Spleen (tissue), 7 donors: ENCODE measurements at regions not wholly inside any gene's neighbourhood (a gene's known extent, or its start where the extent isn't known, plus 50 kb on each side); places are given as distances from the start of the nearest gene placed in this dataset.

Source experiments
- CTCF ChIP-seq, 11 experiments: fragments of 200-600 bp in 7 of 11; fragments of 450-650 bp in 4 of 11; sonication (generic) in 4 of 11; IDR thresholded peaks in 8 of 11; conservative IDR thresholded peaks in 3 of 11; 1 replicate in 7 of 11; 2 replicates in 4 of 11; pipeline versions ENCODE4 v1.4.0 to v1.8.0; 2016 to 2021; ENCODE audit warnings: antibody characterized with exemption in 11 of 11, inconsistent platforms in 4 of 11, mild to moderate bottlenecking in 1 of 11
- POLR2A ChIP-seq, 3 donors: fragments of 450-650 bp; IDR thresholded peaks; one replicate each; pipeline ENCODE4 v1.5.1; 2017; ENCODE audit warnings: antibody characterized with exemption in 3 of 3, mild to moderate bottlenecking in 1 of 3
- POLR2AphosphoS5 ChIP-seq, 3 donors: sonication (generic); formaldehyde crosslinking; IDR thresholded peaks; one replicate each; pipeline ENCODE4 v1.5.1; 2017; ENCODE audit warnings: antibody characterized with exemption in 3 of 3
- donor health status: DM: no; HTN: no; CAD: no; lungs with moderate emphysema.
- donor health status: DM: no; HTN: no; CAD: no.
- donor health status: DM: no; HTN: no; CAD: no.

GRCh38 chr2:154623819-154624218 lies 74.7 kb upstream of the KCNJ3 start:
- TF ChIP-seq CTCF (IDR thresholded peaks at IDR 0.05 in 8 of 11, conservative IDR thresholded peaks at IDR 0.05 in 3 of 11) (peak in 9 of 11 experiments; percentile 10 to 60 (median 36)), POLR2A (IDR thresholded peaks at IDR 0.05) (no peak), POLR2AphosphoS5 (IDR thresholded peaks at IDR 0.05) (no peak)
